A549 (cell line): ENCODE measurements at regions not wholly inside any gene's neighbourhood (a gene's known extent, or its start where the extent isn't known, plus 50 kb on each side); places are given as distances from the start of the nearest gene placed in this dataset.

Experiments
- ATAC-seq, 2 experiments: fragments of 200-7000 bp in 1 of 2; fragments of >200 bp in 1 of 2; cut with Nextera tagmentation in 1 of 2; cut with Tn5 transposase in 1 of 2; 3 replicates each; pipeline versions ENCODE4 v1.8.0 to v1.9.1; 2018 to 2020; ENCODE audit warnings: mild to moderate bottlenecking in 1 of 2, moderate library complexity in 1 of 2
- CTCF ChIA-PET: fragments of 300-600 bp; sonication (Branson Sonifier 250); formaldehyde crosslinking; extraction: SDS; loops from one replicate; lab custom pipeline; 2021; ENCODE audit warnings: antibody characterized with exemption, inconsistent platforms; lab: Yijun Ruan, JAX
- POLR2A ChIA-PET: fragments of 350-600 bp; formaldehyde crosslinking; extraction: SDS; loops from one replicate; lab custom pipeline; 2021; ENCODE audit warnings: antibody characterized with exemption, inconsistent platforms; lab: Yijun Ruan, JAX
- DNase-seq, 2 experiments: peaks; one replicate each; pipeline versions ENCODE4 v3.0.0 to v3.0.0-alpha.2; 2011 to 2016; ENCODE audit warnings: low read depth in 1 of 2, low spot score in 1 of 2
- FAIRE-seq: peaks from 2 replicates; lab custom pipeline; 2011; peaks lifted over from hg19 to GRCh38; lab: Jason Lieb, UNC
- H3K27ac ChIP-seq, 2 experiments: fragments of >200 bp; sonication (Bioruptor Twin); formaldehyde crosslinking; 3 replicates each; pipeline ENCODE4 v1.5.1; 2016 to 2017
- H3K4me1 ChIP-seq: fragments of >200 bp; sonication (Bioruptor Twin); formaldehyde crosslinking; 3 replicates; pipeline ENCODE4 v1.6.1; 2016
- H3K4me2 ChIP-seq: fragments of >200 bp; sonication (Bioruptor Twin); formaldehyde crosslinking; 3 replicates; pipeline ENCODE4 v1.6.1; 2016
- H3K4me3 ChIP-seq: fragments of >200 bp; sonication (Bioruptor Twin); formaldehyde crosslinking; 3 replicates; pipeline ENCODE4 v1.5.1; 2016
- H3K9me3 ChIP-seq: fragments of >200 bp; sonication (Bioruptor Twin); formaldehyde crosslinking; 3 replicates; pipeline ENCODE4 v1.6.1; 2016
- BHLHE40 ChIP-seq: IDR thresholded peaks from 2 replicates; pipeline ENCODE4 v1.6.1; 2012; ENCODE audit warnings: low read depth, low read length, inconsistent platforms
- CBX2 ChIP-seq: fragments of 200-600 bp; sonication (generic); IDR thresholded peaks from 2 replicates; pipeline ENCODE4 v1.6.1; 2016; ENCODE audit warnings: low read depth, mild to moderate bottlenecking, borderline replicate concordance
- CEBPB ChIP-seq, 2 experiments: fragments of >200 bp in 1 of 2; sonication (Bioruptor Twin) in 1 of 2; formaldehyde crosslinking in 1 of 2; IDR thresholded peaks; 2 replicates each; pipeline ENCODE4 v1.6.1; 2012 to 2016
- CHD2 ChIP-seq: fragments of 150-350 bp; IDR thresholded peaks from 2 replicates; pipeline ENCODE4 v1.6.1; 2014; ENCODE audit warnings: low read length; ENCODE audit not compliant: partially characterized antibody
- CHD4 ChIP-seq: fragments of 200-600 bp; sonication (generic); IDR thresholded peaks from 2 replicates; pipeline ENCODE4 v1.6.1; 2016; ENCODE audit warnings: antibody characterized with exemption, mild to moderate bottlenecking, borderline replicate concordance
- EHMT2 ChIP-seq: fragments of 200-600 bp; sonication (generic); IDR thresholded peaks from 2 replicates; pipeline ENCODE4 v1.6.1; 2016; ENCODE audit warnings: antibody characterized with exemption, low read depth, mild to moderate bottlenecking, moderate library complexity
- FOSB ChIP-seq: fragments of 250-450 bp; sonication (Bioruptor Pico); IDR thresholded peaks from 2 replicates; pipeline ENCODE4 v1.5.0; 2020; ENCODE audit warnings: mild to moderate bottlenecking, moderate library complexity
- HDAC2 ChIP-seq: fragments of 200-600 bp; sonication (generic); IDR thresholded peaks from 2 replicates; pipeline ENCODE4 v1.6.1; 2016
- HEYL ChIP-seq: fragments of 250-450 bp; sonication (Bioruptor Pico); IDR thresholded peaks from 2 replicates; pipeline ENCODE4 v1.8.0; 2021; ENCODE audit warnings: mild to moderate bottlenecking, moderate library complexity
- HOXA7 ChIP-seq: fragments of 250-450 bp; sonication (Bioruptor Pico); IDR thresholded peaks from 2 replicates; pipeline ENCODE4 v1.5.0; 2020; ENCODE audit warnings: mild to moderate bottlenecking, moderate library complexity
- HOXB13 ChIP-seq: fragments of 250-450 bp; sonication (Bioruptor Pico); IDR thresholded peaks from 2 replicates; pipeline ENCODE4 v1.5.0; 2020; ENCODE audit warnings: low read depth, mild to moderate bottlenecking, moderate library complexity
- HOXB5 ChIP-seq: fragments of 250-450 bp; sonication (Bioruptor Pico); IDR thresholded peaks from 2 replicates; pipeline ENCODE4 v1.5.0; 2020; ENCODE audit warnings: mild to moderate bottlenecking, moderate library complexity
- JUN ChIP-seq, 2 experiments: fragments of >200 bp; sonication (Bioruptor Twin); formaldehyde crosslinking; IDR thresholded peaks; 2 replicates in 1 of 2; 3 replicates in 1 of 2; pipeline ENCODE4 v1.6.1; 2016 to 2017
- KDM1A ChIP-seq: fragments of 200-600 bp; sonication (generic); IDR thresholded peaks from 2 replicates; pipeline ENCODE4 v1.6.1; 2016; ENCODE audit warnings: low read depth, mild to moderate bottlenecking
- KDM5A ChIP-seq: fragments of 200-600 bp; sonication (generic); IDR thresholded peaks from 2 replicates; pipeline ENCODE4 v1.6.1; 2016; ENCODE audit warnings: antibody characterized with exemption, mild to moderate bottlenecking
- MAZ ChIP-seq: fragments of 150-350 bp; IDR thresholded peaks from 2 replicates; pipeline ENCODE4 v1.6.1; 2014; ENCODE audit warnings: antibody characterized with exemption, low read depth, low read length, borderline replicate concordance
- MYC ChIP-seq: IDR thresholded peaks from 2 replicates; pipeline ENCODE4 v1.6.1; 2012; ENCODE audit warnings: mild to moderate bottlenecking, inconsistent platforms, low read length, improper control_type of control experiment, borderline replicate concordance
- NPAS2 ChIP-seq: fragments of 250-450 bp; sonication (Bioruptor Pico); IDR thresholded peaks from 2 replicates; pipeline ENCODE4 v1.8.0; 2022; ENCODE audit warnings: mild to moderate bottlenecking, moderate library complexity, borderline replicate concordance
- NR3C1 ChIP-seq: fragments of >200 bp; sonication (Bioruptor Twin); formaldehyde crosslinking; IDR thresholded peaks from 3 replicates; pipeline ENCODE4 v1.6.1; 2017
- RAD21 ChIP-seq, 2 experiments: fragments of >200 bp in 1 of 2; sonication (Bioruptor Twin) in 1 of 2; formaldehyde crosslinking in 1 of 2; IDR thresholded peaks in 1 of 2; conservative IDR thresholded peaks in 1 of 2; 2 replicates in 1 of 2; 3 replicates in 1 of 2; pipeline ENCODE4 v1.6.1; 2012 to 2018; ENCODE audit warnings: inconsistent platforms in 1 of 2
- ZNF302 ChIP-seq: fragments of 250-450 bp; sonication (Bioruptor Pico); IDR thresholded peaks from 2 replicates; pipeline ENCODE4 v1.9.0; 2021; ENCODE audit warnings: inconsistent platforms, mild to moderate bottlenecking, moderate library complexity
- ZSCAN20 ChIP-seq: fragments of 250-450 bp; sonication (Bioruptor Pico); IDR thresholded peaks from 2 replicates; pipeline ENCODE4 v1.8.0; 2022; ENCODE audit warnings: mild to moderate bottlenecking, moderate library complexity
- WGBS: methylation state at CpG from one replicate; pipeline ENCODE4 v1.1.6; 2017; ENCODE audit errors: missing lambda C conversion rate; 5-methylcytosine and 5-hydroxymethylcytosine counted together
- TF ChIP-seq, protein P1 (sequence below): IDR thresholded peaks from 2 replicates; pipeline ENCODE4 v1.6.1; 2012; ENCODE audit warnings: low read depth, borderline replicate concordance
- TF ChIP-seq, protein P2 (sequence below): fragments of 250-450 bp; sonication (Bioruptor Pico); IDR thresholded peaks from 2 replicates; pipeline ENCODE4 v1.5.0; 2021; ENCODE audit warnings: mild to moderate bottlenecking, moderate library complexity, borderline replicate concordance
- TF ChIP-seq, protein P3 (sequence below): fragments of >200 bp; sonication (Bioruptor Twin); formaldehyde crosslinking; IDR thresholded peaks from 3 replicates; pipeline ENCODE4 v1.5.1; 2016
- TF ChIP-seq, protein P4 (sequence below): fragments of 250-450 bp; sonication (Bioruptor Pico); IDR thresholded peaks from 2 replicates; pipeline ENCODE4 v1.5.0; 2020; ENCODE audit warnings: low read depth, mild to moderate bottlenecking, moderate library complexity
- TF ChIP-seq, protein P5 (sequence below): fragments of 450-650 bp; IDR thresholded peaks from 2 replicates; pipeline ENCODE4 v1.6.1; 2014; ENCODE audit warnings: antibody characterized with exemption

DNA sequence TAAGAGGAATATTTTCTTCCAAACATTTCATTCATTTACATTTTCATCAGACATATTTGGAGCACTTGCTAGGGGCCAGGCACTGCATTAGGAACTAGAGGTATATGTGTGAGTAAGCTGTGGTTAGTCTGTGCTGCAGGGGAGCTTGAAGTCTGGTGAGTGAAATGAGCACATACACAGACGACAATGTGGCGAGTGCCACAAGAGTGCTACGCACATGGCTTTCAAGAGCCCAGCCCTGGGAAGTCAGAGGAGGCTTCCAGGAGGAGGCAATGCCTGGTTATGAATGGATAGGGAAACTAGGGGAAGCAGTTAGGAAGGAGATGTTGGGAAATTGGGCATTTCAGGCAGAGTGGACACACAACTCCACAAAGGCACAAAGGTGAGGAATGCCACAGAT, 171.8 kb downstream of the IER5 start:
- WGBS: 63% methylated on average over 3 of the region's 3 CpGs
- no peak for DNase-seq
- no peak overlapping the region for H3K4me3 ChIP-seq
- ChIA-PET CTCF (no interaction called here), POLR2A (no interaction called here)
- no peaks in the 10 kb centered on the region for H3K9me3 ChIP-seq
- no peak for ATAC-seq
- H3K4me2 ChIP-seq: no peak overlapping the region
- peaks cover 8% of the 10 kb centered on the region for H3K4me1 ChIP-seq
- TF ChIP-seq KDM5A (no peak), CHD4 (no peak), NPAS2 (no peak), HOXB13 (CRISPR knock-in tag) (no peak), ZNF302 (no peak), ZSCAN20 (CRISPR knock-in tag) (no peak), RAD21 (conservative IDR thresholded peaks at IDR 0.05 in 1 of 2, IDR thresholded peaks at IDR 0.05 in 1 of 2) (no peak), EHMT2 (no peak)
- TF ChIP-seq, protein P1, sequence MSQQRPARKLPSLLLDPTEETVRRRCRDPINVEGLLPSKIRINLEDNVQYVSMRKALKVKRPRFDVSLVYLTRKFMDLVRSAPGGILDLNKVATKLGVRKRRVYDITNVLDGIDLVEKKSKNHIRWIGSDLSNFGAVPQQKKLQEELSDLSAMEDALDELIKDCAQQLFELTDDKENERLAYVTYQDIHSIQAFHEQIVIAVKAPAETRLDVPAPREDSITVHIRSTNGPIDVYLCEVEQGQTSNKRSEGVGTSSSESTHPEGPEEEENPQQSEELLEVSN: no peak
- TF ChIP-seq, protein P2, sequence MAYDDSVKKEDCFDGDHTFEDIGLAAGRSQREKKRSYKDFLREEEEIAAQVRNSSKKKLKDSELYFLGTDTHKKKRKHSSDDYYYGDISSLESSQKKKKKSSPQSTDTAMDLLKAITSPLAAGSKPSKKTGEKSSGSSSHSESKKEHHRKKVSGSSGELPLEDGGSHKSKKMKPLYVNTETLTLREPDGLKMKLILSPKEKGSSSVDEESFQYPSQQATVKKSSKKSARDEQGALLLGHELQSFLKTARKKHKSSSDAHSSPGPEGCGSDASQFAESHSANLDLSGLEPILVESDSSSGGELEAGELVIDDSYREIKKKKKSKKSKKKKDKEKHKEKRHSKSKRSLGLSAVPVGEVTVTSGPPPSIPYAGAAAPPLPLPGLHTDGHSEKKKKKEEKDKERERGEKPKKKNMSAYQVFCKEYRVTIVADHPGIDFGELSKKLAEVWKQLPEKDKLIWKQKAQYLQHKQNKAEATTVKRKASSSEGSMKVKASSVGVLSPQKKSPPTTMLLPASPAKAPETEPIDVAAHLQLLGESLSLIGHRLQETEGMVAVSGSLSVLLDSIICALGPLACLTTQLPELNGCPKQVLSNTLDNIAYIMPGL (CRISPR knock-in tag): no peak
- TF ChIP-seq, protein P3, sequence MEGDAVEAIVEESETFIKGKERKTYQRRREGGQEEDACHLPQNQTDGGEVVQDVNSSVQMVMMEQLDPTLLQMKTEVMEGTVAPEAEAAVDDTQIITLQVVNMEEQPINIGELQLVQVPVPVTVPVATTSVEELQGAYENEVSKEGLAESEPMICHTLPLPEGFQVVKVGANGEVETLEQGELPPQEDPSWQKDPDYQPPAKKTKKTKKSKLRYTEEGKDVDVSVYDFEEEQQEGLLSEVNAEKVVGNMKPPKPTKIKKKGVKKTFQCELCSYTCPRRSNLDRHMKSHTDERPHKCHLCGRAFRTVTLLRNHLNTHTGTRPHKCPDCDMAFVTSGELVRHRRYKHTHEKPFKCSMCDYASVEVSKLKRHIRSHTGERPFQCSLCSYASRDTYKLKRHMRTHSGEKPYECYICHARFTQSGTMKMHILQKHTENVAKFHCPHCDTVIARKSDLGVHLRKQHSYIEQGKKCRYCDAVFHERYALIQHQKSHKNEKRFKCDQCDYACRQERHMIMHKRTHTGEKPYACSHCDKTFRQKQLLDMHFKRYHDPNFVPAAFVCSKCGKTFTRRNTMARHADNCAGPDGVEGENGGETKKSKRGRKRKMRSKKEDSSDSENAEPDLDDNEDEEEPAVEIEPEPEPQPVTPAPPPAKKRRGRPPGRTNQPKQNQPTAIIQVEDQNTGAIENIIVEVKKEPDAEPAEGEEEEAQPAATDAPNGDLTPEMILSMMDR: no peak
- TF ChIP-seq, protein P4, sequence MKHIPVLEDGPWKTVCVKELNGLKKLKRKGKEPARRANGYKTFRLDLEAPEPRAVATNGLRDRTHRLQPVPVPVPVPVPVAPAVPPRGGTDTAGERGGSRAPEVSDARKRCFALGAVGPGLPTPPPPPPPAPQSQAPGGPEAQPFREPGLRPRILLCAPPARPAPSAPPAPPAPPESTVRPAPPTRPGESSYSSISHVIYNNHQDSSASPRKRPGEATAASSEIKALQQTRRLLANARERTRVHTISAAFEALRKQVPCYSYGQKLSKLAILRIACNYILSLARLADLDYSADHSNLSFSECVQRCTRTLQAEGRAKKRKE (CRISPR knock-in tag): no peak
- TF ChIP-seq, all 56 proteins: peak for 0
- H3K27ac ChIP-seq: no peak overlapping the region
- FAIRE-seq: no peak

DNA sequence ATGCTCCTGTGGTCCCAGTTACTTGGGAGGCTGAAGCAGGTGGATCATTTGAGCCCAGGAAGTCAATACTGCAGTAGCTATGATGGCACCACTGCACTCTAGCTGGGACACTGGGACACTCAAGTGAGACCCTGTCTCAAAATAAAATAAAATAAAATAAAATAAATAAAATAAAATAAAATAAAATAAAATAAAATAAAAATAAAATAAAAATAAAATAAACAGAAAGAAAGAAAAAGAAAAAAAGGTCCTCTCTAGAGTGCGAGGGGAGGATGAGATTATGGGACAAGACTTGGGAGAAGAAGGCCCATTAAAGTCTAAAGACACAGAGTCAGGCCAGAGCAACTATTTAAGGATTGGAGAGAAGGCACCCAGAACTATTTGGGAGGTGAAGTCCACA, 172.5 kb downstream of the IER5 start:
- Histone ChIP-seq H3K27ac (no peak overlapping the region), H3K9me3 (no peaks in the 10 kb centered on the region), H3K4me3 (no peak overlapping the region), H3K4me2 (no peak overlapping the region), H3K4me1 (peaks cover 3% of the 10 kb centered on the region)
- CTCF ChIA-PET: interaction anchor here (1.1 kb wide), 1 partner anchor 71 kb away, joined by 4 read pairs; no protein-coding TSS in a partner anchor
- WGBS: 4% methylated on average over 1 of the region's 1 CpG
- no peak for DNase-seq
- TF ChIP-seq ZSCAN20 (CRISPR knock-in tag): no peak
- TF ChIP-seq ZNF302: no peak
- TF ChIP-seq HEYL: no peak
- no peak for TF ChIP-seq JUN (IDR thresholded peaks at IDR 0.05)
- TF ChIP-seq CEBPB (IDR thresholded peaks at IDR 0.05): no peak
- TF ChIP-seq MYC: no peak
- no peak for TF ChIP-seq KDM1A
- no peak for TF ChIP-seq EHMT2
- no peak for TF ChIP-seq BHLHE40
- TF ChIP-seq CHD4: no peak
- TF ChIP-seq NR3C1: no peak
- TF ChIP-seq FOSB (CRISPR knock-in tag): no peak
- no peak for TF ChIP-seq HOXA7 (CRISPR knock-in tag)
- no peak for TF ChIP-seq MAZ
- TF ChIP-seq CBX2: no peak
- TF ChIP-seq, protein P5, sequence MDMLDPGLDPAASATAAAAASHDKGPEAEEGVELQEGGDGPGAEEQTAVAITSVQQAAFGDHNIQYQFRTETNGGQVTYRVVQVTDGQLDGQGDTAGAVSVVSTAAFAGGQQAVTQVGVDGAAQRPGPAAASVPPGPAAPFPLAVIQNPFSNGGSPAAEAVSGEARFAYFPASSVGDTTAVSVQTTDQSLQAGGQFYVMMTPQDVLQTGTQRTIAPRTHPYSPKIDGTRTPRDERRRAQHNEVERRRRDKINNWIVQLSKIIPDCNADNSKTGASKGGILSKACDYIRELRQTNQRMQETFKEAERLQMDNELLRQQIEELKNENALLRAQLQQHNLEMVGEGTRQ: no peak
- TF ChIP-seq HOXB5: no peak
- TF ChIP-seq HDAC2: no peak
- TF ChIP-seq CHD2: no peak
- ATAC-seq: no peak
- POLR2A ChIA-PET: no interaction called here
- FAIRE-seq: no peak
